RWPE2 (cell line): ENCODE measurements at regions not wholly inside any gene's neighbourhood (a gene's known extent, or its start where the extent isn't known, plus 50 kb on each side); places are given as distances from the start of the nearest gene placed in this dataset.

Experiments used
- ATAC-seq: fragments of 200-7000 bp; cut with Tn5 transposase; 3 replicates; pipeline ENCODE4 v1.9.1; 2021; ENCODE audit warnings: low read depth
- DNase-seq: peaks from one replicate; pipeline ENCODE4 v3.0.0-alpha.2; 2020; ENCODE audit warnings: low spot score
- H3K27ac ChIP-seq: fragments of 450-650 bp; 2 replicates; pipeline ENCODE4 v1.5.1; 2017; ENCODE audit warnings: mild to moderate bottlenecking; ENCODE audit not compliant: poor library complexity, severe bottlenecking
- H3K27me3 ChIP-seq: fragments of 250-450 bp; sonication (Bioruptor Pico); 2 replicates; pipeline ENCODE4 v1.5.1; 2021; ENCODE audit warnings: mild to moderate bottlenecking, moderate library complexity; ENCODE audit not compliant: insufficient read depth, poor library complexity, severe bottlenecking
- H3K36me3 ChIP-seq: fragments of 250-450 bp; sonication (Bioruptor Pico); 2 replicates; pipeline ENCODE4 v1.5.1; 2020; ENCODE audit warnings: low read depth, mild to moderate bottlenecking, moderate library complexity
- H3K4me1 ChIP-seq: fragments of 250-450 bp; sonication (Bioruptor Pico); 2 replicates; pipeline ENCODE4 v1.5.1; 2021; ENCODE audit warnings: mild to moderate bottlenecking, moderate library complexity; ENCODE audit not compliant: insufficient read depth, poor library complexity, severe bottlenecking
- H3K4me3 ChIP-seq: fragments of 250-450 bp; sonication (Bioruptor Pico); 2 replicates; pipeline ENCODE4 v1.5.1; 2021; ENCODE audit warnings: mild to moderate bottlenecking, moderate library complexity; ENCODE audit not compliant: severe bottlenecking
- H3K9me3 ChIP-seq: fragments of 250-450 bp; sonication (Bioruptor Pico); 2 replicates; pipeline ENCODE4 v1.5.1; 2021; ENCODE audit warnings: mild to moderate bottlenecking, moderate library complexity; ENCODE audit not compliant: severe bottlenecking
- TF ChIP-seq, protein P1 (sequence below): fragments of 450-650 bp; IDR thresholded peaks from one replicate; pipeline ENCODE4 v1.5.1; 2017; ENCODE audit warnings: mild to moderate bottlenecking, moderate library complexity; ENCODE audit not compliant: poor library complexity, severe bottlenecking

DNA sequence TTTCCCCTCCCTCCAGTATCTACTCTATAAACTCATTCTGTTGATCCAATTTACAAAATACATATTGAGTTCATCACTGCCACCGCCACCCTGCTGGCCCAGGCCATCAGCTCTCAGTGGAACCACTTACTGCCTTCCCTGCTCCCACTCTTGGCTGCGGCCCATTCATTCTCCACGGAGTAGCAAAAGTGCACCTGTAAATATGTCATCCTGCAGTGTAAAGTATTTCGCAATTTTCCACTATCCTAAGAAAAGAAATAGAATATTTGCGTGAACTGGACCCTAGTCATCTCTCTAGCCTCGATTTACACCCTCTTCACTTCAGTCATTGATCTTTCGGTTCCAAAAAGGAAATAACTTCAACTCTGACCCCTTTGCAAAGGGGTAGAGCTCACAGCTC, 258.3 kb upstream of the TFAP2D start:
- no peaks in the 10 kb centered on the region for H3K36me3 ChIP-seq
- TF ChIP-seq, protein P1, sequence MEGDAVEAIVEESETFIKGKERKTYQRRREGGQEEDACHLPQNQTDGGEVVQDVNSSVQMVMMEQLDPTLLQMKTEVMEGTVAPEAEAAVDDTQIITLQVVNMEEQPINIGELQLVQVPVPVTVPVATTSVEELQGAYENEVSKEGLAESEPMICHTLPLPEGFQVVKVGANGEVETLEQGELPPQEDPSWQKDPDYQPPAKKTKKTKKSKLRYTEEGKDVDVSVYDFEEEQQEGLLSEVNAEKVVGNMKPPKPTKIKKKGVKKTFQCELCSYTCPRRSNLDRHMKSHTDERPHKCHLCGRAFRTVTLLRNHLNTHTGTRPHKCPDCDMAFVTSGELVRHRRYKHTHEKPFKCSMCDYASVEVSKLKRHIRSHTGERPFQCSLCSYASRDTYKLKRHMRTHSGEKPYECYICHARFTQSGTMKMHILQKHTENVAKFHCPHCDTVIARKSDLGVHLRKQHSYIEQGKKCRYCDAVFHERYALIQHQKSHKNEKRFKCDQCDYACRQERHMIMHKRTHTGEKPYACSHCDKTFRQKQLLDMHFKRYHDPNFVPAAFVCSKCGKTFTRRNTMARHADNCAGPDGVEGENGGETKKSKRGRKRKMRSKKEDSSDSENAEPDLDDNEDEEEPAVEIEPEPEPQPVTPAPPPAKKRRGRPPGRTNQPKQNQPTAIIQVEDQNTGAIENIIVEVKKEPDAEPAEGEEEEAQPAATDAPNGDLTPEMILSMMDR = no peak
- no peak overlapping the region for H3K27ac ChIP-seq
- ATAC-seq (no peak), DNase-seq (no peak)
- no peak overlapping the region for H3K4me3 ChIP-seq
- no peaks in the 10 kb centered on the region for H3K4me1 ChIP-seq
- no peaks in the 10 kb centered on the region for H3K9me3 ChIP-seq
- H3K27me3 ChIP-seq = peaks cover 13% of the 10 kb centered on the region

DNA sequence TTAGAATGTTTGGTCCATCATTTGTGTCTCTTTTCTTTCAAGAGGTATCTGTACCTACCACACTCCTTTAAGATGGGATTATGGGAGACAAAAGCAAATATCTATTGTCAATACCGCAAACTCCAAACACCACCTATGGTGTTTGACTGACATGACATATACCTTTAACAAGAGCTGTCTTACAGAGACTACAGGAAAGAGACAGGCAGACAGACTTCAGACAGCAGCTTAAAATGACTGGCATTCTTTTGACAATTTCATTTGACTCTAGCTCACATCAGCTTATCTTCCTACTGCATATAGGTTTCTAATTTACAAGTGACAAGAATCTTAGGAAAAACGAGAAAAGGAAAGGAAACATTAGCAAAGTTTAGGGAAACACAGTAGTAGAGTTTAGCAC, 256.0 kb upstream of the TFAP2D start:
- H3K27ac ChIP-seq = no peak overlapping the region
- TF ChIP-seq, protein P1 = no peak
- no peak for DNase-seq
- no peaks in the 10 kb centered on the region for H3K9me3 ChIP-seq
- no peak overlapping the region for H3K4me3 ChIP-seq
- ATAC-seq = no peak
- H3K36me3 ChIP-seq = no peaks in the 10 kb centered on the region
- H3K27me3 ChIP-seq = peaks cover 3% of the 10 kb centered on the region
- no peaks in the 10 kb centered on the region for H3K4me1 ChIP-seq

DNA sequence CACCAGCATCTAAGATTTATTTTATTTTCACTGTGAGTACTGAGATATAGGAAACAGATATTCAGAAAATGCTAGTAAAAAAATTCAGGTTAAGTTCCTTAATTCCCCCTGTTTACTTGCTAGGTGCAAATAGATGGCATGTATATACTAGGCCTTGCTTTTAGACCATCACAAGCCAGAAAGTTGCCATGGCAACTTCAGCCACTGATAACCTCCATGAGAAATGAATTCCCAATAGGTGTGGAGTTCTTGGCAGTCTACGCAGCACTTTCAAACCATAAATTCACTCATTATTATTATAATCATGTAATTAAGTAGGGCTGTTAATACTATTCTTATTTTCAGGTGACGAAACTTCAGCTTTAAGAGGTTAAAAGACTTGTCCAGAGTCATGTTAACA, 251.6 kb upstream of the TFAP2D start:
- DNase-seq = no peak
- Histone ChIP-seq H3K4me1 (no peaks in the 10 kb centered on the region), H3K9me3 (no peaks in the 10 kb centered on the region), H3K27ac (no peak overlapping the region), H3K4me3 (no peak overlapping the region), H3K36me3 (no peaks in the 10 kb centered on the region), H3K27me3 (peaks cover 9% of the 10 kb centered on the region)
- TF ChIP-seq, protein P1 = no peak
- ATAC-seq = no peak

DNA sequence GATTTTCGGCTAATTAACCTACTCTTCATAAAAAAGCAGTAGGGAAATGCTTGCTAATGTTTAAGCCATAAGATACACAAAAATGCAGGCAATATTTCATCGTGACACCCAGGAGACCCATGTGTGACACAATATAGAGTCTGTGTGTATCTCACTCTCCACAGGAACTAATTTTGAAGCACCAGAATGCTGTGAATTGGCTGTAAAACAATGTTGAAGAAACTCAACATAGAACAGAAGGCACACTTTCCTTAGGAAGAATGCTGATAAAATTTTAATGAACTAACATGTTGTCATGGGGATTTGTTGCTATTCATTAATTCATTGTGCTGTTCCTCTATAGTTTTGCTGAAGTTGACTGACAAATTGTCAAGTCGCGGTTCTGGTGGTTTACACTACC, 249.4 kb upstream of the TFAP2D start:
- TF ChIP-seq, protein P1 = no peak
- Histone ChIP-seq H3K27me3 (peaks cover 8% of the 10 kb centered on the region), H3K4me3 (no peak overlapping the region), H3K27ac (no peak overlapping the region), H3K36me3 (no peaks in the 10 kb centered on the region), H3K4me1 (no peaks in the 10 kb centered on the region), H3K9me3 (no peaks in the 10 kb centered on the region)
- DNase-seq (no peak), ATAC-seq (no peak)

DNA sequence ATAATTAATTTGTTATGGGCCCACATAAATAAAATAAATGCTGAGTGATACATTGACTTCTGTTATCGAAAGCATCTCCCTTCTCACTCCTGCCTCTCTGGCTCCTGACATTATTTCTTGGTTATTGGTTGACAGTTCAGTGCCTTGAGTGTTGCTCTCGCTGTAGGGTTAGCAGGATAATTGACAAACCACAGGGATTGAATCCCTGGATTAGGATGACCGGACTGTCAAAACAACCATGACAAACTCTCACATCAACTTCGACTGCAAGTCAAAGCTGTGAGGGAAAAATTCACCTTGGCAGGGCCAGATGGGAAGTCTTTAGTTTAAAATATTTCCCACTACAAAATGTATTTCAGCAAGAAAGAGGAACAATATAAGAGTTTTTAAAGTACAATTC, 245.4 kb upstream of the TFAP2D start:
- Histone ChIP-seq H3K4me3 (no peak overlapping the region), H3K36me3 (no peaks in the 10 kb centered on the region), H3K27me3 (peaks cover 8% of the 10 kb centered on the region), H3K9me3 (no peaks in the 10 kb centered on the region), H3K27ac (no peak overlapping the region), H3K4me1 (no peaks in the 10 kb centered on the region)
- ATAC-seq (no peak), DNase-seq (no peak)
- TF ChIP-seq, protein P1 = no peak
